NCI-H524 (cell line): ENCODE measurements at regions not wholly inside any gene's neighbourhood (a gene's known extent, or its start where the extent isn't known, plus 50 kb on each side); places are given as distances from the start of the nearest gene placed in this dataset.

Experiments used
- DNase-seq, 2 experiments: peaks; one replicate each; lab custom pipeline; 2025; lab: John Stamatoyannopoulos, UW

DNA sequence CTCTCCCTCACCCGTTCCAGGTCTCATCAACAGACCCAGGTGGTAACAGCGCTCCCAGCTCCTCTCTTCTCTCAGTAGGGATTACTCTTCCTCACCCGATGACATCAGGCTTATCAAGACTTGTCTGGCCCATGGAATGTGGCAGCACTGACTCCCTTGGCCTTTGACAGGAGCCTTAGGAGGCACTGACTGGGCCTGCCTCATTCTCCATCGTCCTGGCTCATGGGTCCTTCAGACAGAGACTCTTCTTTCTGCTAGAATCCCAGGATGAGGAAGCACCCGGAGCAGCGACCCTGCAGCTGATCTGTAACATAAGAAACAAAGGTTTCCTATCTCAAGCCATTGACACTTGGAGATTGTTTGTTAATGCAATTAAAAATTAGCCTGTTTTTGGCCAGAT is 1063.6 kb downstream of the TBC1D22A start:
- DNase-seq, result no peak

DNA sequence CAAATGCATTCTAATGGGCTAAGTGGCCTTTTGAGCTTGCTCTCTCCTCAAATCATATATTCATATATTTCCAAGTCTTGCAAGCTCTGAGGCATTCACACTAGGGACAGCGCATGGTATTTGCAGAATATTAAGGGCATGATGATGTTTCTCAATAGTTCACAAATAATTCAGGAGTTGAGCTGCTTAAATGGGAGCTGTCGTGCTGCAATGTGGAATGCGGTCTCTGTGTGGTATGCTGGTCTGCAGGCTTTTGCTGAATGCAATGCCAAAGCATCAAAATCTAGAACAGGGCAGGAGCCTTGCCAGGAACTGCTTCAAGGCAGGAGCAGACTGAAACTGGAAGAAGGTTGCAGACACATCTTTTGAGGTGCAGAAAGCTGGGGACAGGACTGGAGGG is 1060.0 kb downstream of the TBC1D22A start:
- DNase-seq, result no peak

DNA sequence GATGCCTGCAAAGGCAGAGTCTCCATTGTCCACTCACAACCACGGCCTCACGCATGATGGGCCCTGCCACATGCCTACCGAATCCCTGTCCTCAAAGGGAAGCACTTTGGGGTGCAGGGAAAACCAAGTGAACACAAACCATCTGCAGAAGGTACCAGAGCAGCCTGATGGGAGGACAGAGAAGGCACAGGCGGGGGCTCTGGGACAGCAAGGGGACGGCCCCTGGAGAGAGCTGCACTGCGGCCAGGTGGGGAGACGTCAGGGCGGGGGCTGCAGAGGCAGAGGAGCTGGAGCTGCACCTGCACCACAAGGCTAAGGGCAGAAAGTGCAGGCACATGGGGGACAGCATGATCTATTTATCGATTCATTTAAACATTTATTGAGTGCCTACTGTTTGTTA is 1056.0 kb downstream of the TBC1D22A start:
- no peak for DNase-seq

DNA sequence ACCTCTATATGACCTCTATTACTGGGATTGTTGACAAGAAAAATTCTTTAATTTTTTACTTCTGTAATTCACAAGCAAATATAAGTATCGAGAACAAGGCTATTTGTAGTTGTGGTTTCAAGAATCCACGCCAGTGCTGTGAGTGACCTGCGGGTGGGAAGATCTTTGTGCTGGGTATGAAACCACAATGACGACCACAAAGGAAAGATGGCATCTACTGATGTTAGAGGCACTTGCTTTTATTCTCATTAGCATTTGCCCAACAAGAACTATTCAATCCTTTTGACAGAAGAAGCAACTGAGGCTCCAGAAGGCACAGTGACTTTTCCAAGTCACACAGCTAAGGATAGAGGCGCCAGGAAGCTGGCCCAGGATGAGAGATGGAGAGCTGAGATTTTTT is 1054.9 kb downstream of the TBC1D22A start:
- no peak for DNase-seq

DNA sequence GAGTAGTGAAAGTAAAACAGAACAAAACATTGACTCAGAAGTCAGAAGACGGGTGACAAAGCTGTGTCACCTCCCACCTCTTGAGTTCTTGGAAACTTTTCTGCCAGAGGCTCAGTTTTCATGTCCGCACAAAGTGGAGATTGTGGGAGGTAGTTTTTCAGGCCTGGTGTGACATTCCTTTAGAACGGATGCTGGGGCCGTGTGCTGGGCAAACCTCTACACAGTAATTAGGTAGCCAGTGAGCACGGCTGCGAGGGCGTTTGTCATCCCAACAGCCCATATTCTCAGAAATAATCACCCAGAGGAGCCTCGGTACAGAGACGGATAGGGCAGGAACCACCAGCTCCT is 1054.4 kb downstream of the TBC1D22A start:
- DNase-seq, result no peak

DNA sequence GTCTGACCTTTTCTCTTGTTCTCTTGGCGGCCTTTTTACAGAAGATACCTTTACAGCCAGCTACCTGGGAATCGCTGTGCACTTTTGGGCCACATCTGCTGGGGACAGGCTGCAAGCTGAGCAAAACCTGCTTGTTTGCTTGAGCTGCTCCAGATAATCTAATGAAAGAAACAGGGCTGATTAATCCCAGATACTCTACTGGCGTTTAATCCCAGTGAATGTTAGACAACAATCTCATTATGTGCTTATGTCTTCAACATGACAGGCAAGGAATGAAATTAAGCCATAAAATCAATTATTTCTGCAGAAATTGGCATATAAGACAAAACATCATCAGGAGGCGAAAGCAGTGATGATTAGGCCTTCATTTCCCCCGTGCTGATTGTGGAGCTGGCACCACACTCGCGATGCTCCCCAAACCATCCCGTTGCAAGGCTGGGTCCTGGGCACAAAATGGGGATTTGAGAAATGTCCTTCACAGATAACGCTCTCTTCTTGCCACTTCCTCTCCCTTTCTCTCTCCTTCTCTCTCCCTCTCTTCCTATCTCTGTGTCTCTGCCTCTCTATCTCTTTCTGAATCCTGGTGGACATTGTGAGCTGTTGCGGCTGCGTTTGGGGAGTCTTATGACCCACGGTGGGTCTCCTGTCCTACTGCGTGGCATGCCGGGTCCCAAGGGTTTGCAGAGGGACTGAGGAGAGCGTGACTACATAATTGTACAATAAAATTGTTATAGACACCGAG is 1053.8 kb downstream of the TBC1D22A start:
- DNase-seq, result no peak

DNA sequence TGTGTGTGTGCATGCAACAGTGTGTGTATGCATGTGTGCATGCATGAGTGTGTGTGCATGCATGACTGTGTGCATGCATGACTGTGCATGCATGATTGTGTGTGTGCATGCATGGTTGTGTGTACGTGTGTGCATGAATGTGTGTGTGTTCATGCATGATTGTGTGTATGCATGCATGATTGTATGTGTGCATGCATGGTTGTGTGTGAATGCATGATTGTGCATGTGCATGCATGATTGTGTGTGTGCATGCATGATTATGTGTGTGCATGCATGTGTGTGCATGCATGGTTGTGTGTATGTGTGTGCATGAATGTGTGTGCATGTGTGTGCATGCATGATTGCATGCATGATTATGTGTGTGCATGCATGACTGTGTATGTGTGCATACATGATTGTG is 1052.0 kb downstream of the TBC1D22A start:
- no peak for DNase-seq

DNA sequence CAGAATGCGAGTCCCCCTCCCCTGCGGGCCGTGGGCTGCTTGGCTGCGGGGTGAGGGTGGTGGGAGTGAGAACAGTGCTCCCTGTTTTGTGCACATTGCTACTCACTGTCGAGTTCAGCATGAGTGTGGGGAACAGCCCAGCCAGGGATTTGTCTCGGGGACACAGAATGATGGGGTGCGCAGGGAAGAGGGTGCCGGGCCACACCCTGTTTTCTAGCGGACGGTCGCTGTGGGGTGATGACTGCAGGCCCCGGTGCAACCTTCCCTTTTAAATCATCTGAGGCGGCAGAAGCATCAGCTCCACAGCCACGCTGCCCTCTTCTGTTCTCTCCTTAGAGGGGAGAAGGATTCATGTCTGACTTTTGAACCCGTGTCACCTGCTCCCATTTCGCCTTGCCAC is 1051.2 kb downstream of the TBC1D22A start:
- DNase-seq, result no peak

DNA sequence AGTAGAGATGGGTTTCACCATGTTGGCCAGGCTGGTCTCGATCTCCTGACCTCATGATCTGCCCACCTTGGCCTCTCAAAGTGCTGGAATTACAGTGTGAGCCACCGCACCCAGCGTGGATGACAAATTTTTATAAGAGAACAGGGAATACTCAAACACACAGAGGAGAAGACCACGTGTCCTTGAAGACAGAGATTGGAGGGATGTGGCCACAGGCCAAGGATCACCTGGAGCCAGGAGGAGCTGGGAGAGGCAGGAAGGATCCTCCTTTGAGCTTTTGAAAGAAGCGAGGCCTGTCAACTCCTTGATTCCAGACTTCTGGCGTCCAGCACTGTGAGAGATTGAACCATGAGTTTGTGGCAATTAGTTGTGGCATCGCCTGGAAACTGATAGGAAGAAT is 1049.5 kb downstream of the TBC1D22A start:
- DNase-seq, result no peak

DNA sequence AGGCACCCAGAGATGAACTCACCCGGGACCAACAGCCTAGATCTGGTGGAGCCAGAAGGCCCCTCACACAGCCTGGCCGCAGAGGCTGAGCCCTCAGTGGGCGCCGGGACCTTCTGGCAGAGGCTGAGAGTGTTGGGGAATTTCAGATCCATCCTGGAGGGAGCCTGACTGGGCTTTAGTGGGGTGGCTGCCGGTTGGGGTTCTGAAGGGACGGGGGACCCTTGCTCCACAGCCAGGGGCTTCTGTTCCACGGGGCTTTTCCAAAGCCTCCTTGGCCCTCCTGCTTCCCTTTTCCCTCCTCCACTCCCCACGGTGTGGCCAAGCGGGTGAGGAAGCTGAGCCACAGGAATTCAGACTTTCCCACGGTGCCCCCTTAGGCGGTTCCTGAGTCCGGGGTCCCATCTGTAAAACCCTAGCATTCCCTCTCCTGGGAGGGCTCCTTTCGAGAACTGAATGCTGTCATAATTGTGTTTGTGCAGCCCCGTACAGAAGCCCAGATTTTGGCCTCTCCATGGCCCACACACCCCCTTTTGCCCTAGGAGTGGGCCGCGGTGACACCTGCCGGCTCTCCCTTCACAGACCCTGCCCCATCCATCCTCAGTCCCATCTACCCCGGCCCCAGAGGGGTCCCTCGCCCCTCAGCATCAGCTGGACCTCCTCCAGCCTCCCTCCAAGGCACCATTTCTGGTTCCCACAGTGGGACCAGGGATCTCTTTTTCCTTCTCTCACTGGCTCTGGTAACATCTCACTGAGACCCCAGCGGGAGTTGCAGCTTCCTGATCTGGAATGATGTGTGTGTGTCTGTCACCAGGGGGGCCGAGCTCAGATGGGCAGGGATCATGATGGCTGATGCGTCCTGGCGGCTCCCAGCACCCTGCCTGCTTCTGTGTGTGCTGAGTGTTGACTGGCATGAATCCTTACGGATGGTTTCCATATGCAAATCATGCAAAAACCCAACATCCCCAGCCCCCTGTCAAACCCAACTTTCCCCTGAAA is 1048.4 kb downstream of the TBC1D22A start:
- DNase-seq, result no peak

DNA sequence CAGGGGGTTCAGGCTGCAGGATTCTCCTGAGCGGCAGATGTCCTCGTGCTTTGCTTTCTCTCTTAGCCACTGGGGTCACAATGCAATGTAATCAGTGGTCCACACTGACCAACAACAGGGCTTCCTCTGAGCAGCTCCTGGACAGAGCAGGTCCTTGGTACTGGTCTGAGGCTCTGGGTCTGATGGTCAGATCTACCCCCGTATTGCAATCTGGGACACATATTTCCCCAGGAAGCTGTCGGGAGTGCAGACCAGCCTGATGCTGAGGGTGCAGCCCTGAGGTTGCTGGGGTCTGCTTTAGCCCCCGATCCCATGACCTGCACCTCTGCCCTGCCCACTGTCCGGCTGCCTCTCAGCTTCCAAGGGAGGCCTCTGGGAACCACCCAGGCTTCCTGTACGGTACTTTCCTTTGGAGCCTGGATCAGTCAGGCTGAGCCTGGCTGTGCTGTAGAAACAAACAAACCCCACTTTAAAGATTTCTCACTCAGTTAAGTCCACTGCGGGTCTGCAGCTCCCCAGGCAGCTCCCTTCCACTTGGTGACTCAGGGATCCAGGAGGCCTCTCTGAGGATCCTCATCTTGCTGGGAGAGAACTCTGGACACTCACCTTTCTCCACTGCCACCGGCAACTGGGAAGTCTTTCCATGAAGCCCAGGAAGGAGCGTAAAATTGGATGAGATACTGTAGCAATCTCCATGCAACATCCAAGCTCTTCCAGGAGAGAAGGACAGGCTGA is 1046.6 kb downstream of the TBC1D22A start:
- DNase-seq, result no peak

DNA sequence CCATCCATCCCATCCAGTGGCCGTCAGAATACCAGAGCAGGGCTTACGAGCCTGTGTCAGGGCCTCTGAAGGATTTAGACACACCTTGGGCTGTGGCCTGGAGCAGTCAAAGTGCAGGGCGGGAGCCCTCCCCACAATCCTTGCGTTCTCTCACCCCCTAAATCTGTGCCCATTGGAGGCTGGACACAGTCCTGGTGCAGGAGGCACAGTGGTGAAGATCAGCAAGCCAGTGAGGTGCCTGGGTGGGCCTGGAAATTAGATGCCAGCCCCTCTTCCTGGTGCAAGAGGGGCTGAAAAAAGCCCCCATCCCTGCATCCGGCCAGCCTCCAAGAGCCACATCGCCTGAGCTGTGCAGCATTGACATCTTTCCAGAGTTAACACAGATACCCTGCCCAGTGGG is 1045.8 kb downstream of the TBC1D22A start:
- no peak for DNase-seq

DNA sequence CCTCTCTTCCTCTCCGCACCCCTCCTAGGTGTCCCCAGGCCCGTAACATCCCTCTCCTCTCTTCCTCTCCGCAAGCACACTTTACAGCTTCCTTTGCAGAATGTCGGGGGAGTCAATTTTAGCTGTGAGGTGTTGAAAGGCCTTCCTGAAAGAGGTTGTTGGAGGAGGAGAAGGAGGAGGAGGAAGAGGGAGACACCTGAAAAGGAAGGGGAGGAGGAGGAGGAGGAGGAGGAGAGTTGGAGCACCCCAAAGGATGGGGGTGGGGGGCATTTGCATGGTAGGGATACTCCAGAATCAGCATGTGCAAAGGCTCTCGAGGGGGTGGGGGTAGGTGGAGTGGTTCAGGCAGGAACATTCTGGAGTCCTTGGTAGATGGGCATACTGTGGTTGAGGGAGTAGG is 1045.1 kb downstream of the TBC1D22A start:
- no peak for DNase-seq

DNA sequence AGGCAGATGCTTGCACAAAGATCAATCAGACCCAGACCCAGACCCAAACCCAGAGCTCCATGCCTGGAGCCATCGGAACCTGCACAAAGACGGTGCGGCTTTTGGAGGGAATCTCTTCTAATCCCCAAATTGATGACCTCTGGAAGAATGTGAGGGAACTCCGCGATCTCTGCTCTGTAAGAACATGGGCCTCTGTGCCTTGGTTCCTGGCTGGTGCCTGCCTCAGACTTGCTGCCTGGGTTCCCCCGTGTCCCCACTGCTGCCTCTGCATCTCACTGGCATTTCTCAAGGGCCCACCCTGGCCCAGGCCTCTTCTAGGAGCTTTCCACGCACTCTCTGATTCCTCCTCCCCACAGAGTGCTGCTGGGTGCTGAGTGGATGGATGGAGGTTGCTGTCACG is 1044.4 kb downstream of the TBC1D22A start:
- no peak for DNase-seq

DNA sequence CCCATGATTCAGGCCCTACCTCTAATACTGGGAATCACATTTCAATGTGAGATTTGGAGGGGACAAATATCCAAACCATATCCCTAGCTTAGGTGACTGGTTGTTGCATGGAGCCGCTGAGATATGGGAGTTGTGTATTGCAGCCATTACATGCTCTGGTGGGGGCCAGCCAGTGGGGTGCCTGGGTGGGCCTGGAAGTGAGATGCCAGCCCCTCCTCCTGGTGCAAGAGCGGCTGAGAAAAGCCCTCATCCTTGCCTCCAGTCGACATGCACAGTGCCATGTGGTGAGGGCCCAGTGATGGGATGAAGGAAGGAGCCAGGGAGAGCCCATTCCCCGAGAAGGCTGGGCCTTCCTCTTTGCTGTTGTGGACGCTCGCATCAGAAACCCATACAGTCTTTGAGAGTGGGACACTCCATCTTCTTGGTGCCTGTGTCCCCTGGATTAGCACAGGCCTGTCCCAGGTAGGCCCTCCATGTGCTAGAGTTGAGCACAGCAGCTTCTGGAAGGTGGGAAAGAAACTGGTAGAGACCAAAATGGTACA is 1043.0 kb downstream of the TBC1D22A start:
- no peak for DNase-seq

DNA sequence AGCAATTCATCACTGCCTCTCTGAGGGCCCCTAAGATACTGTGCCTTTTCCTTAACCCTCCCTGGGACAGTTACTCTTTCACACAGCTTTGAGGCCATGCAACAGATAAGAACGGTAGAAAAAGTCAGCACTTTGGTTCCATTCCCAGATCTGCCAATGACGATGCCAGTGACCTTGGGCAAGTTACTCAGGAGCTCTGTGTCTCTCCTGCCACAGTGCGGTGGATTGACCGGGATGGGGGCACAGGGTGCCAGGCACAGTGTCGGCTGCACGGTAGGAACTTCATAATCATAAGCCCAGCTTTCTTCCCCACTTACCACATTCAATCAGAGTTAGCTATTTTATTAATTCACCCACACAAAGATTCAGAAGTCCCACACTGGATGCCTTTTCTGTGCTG is 1041.8 kb downstream of the TBC1D22A start:
- DNase-seq, result no peak

DNA sequence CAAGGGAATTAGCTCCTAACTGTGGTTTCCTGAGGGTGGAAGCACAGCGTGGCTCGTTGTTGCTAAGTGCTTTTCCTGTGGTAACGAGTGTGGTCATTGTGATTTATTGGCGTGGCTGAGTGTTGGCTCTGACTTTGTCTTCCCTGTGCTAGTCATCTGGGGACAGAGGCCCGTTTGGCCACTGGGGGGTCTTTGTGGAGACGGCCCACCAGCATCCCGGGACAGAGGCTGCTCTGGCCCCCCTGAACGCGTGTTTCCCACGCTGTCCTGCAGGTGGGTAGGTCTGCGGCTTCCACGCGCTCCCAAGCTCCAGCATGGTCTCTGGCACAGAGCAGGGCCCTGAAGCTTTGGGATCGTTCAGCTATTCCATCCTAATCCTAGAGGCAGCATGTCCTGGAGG is 1040.0 kb downstream of the TBC1D22A start:
- no peak for DNase-seq

DNA sequence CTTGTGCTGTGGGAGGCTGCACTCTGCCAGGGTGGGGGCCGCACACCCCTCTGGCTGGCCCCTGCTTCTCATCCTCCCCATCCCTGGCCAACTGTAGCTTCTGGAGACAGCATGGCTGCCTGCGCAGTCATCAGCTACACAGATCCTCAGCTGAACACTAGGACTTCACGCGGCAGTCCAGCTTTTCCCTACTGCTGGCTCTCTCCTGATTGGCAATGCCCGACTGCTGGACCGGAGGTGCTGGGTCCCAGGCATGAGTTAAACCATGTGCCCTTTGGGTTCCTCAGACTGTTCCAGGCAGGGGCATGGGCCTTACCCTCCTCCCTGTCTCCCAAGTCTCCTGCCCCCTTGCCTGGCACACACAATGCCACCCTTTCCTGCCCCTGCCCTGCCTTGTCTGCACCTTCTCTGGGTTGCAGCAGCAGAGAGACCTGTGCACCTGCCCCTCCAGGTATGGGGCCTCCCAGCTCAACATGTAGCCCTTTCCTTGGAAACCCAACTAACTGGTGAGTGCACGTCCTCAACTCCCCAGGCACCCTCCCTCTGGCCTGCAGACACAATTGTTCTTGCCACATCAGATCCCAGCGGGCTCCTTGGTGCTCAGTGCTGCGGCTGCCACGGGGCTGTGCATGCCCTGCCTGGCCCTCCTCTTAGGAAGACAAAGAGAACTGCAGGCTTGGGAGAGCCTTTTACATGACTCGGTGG is 1039.2 kb downstream of the TBC1D22A start:
- DNase-seq, result no peak

DNA sequence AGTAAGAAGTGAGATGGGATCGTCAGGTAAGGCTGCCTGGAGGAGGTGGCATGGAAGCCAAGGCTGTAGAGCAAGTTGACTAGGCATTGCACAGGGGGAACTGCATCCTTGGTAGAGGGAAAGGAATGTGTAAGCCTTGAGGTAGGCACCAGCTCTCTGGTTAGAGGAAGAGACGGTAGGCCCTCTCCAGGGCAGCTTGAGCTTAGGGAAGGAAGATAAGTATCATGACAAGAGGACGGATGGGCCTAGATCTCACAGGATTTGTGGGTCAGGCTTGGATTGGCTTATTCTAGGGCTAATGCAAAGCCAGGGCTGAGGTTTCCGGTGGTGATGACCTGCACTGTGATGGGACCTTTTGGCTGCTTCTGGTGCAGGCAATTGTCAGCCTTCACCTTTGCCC is 1035.8 kb downstream of the TBC1D22A start:
- no peak for DNase-seq

DNA sequence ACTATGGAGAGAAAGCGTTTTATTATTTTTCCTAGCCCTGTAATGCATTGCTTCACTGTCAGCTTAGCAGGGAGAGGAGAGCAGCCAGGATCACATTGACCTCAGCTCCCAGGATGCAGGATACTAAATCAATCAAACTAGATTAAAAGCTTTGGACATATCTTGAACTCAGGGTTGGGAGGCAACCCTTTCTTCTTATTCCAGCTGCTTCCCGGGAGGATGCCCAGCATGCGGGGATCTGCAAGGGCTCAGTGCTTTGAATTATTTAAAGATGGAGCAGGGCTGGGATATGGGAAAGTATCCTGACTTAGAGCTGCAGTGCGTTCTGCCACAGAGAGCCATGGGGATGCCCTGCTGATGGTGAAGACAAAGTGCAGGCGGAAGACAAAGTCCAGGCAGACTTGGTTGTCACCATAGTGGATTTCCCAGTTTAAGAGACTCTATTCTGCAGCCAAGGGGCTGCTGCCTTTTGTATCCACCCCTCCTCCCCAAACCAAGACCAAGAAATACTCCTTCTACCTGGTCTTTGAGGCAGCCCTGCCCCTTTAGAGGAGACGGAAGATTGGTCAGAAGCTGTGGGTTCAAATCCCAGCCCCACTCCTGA is 1035.0 kb downstream of the TBC1D22A start:
- no peak for DNase-seq
